Subcutaneous abdominal adipose tissue (tissue), 5 donors: ENCODE measurements at regions not wholly inside any gene's neighbourhood (a gene's known extent, or its start where the extent isn't known, plus 50 kb on each side); places are given as distances from the start of the nearest gene placed in this dataset.

Experiments used
- H3K27ac ChIP-seq: one replicate; pipeline ENCODE4 v1.7.0; 2013; ENCODE audit warnings: low read depth, mild to moderate bottlenecking, inconsistent platforms, low read length, moderate library complexity
- H3K27me3 ChIP-seq, 5 donors: one replicate each; pipeline ENCODE4 v1.7.0; 2013; ENCODE audit warnings: low read length in 5 of 5, inconsistent platforms in 1 of 5; ENCODE audit not compliant: control insufficient read depth in 5 of 5, insufficient read depth in 4 of 5
- H3K36me3 ChIP-seq, 5 donors: one replicate each; pipeline ENCODE4 v1.7.0; 2013; ENCODE audit warnings: low read length in 5 of 5; ENCODE audit not compliant: control insufficient read depth in 5 of 5, insufficient read depth in 5 of 5
- H3K4me1 ChIP-seq, 5 donors: one replicate each; pipeline ENCODE4 v1.7.0; 2013; ENCODE audit warnings: low read length in 5 of 5, mild to moderate bottlenecking in 3 of 5, moderate library complexity in 1 of 5; ENCODE audit not compliant: control insufficient read depth in 5 of 5, insufficient read depth in 5 of 5
- H3K4me3 ChIP-seq, 5 donors: one replicate each; pipeline ENCODE4 v1.7.0; 2013; ENCODE audit warnings: low read length in 5 of 5, low read depth in 1 of 5
- H3K9ac ChIP-seq, 5 donors: one replicate each; pipeline ENCODE4 v1.7.0; 2013; ENCODE audit warnings: low read length in 5 of 5, mild to moderate bottlenecking in 4 of 5, moderate library complexity in 3 of 5
- H3K9me3 ChIP-seq, 5 donors: one replicate each; pipeline ENCODE4 v1.7.0; 2013; ENCODE audit warnings: low read length in 5 of 5; ENCODE audit not compliant: control insufficient read depth in 5 of 5
- donor health status: healthy.
- donor health status: healthy.
- donor health status: healthy.
- donor health status: healthy.
- donor health status: healthy.

- H3K4me3 ChIP-seq = no peak overlapping the region
Observed at GRCh38 chr9:2343756-2344155, 277.8 kb upstream of the VLDLR start.

GRCh38 chr9:2344436-2344835 lies 277.2 kb upstream of the VLDLR start:
- H3K9ac ChIP-seq = no peak overlapping the region
- no peaks in the 10 kb centered on the region for H3K27me3 ChIP-seq
- H3K9me3 ChIP-seq = peaks cover 0 to 11% (median 4%) of the 10 kb centered on the region in 5 donors
- no peak overlapping the region for H3K27ac ChIP-seq
- no peak overlapping the region for H3K4me3 ChIP-seq
- H3K4me1 ChIP-seq = peaks cover 0 to 3% (median 0%) of the 10 kb centered on the region in 5 donors
- no peaks in the 10 kb centered on the region for H3K36me3 ChIP-seq

More at GRCh38 chr9:2343756-2344155, 277.8 kb upstream of the VLDLR start:
- Histone ChIP-seq H3K4me1 (peaks cover 0 to 3% (median 0%) of the 10 kb centered on the region in 5 donors), H3K9me3 (peaks cover 0 to 10% (median 4%) of the 10 kb centered on the region in 5 donors), H3K36me3 (no peaks in the 10 kb centered on the region), H3K27me3 (no peaks in the 10 kb centered on the region), H3K9ac (no peak overlapping the region), H3K27ac (no peak overlapping the region)

GRCh38 chr9:2345013-2345412 lies 276.6 kb upstream of the VLDLR start:
- H3K4me3 ChIP-seq = no peak overlapping the region
- H3K36me3 ChIP-seq = no peaks in the 10 kb centered on the region
- H3K9me3 ChIP-seq = peaks cover 0 to 11% (median 4%) of the 10 kb centered on the region in 5 donors
- peaks cover 0 to 3% (median 0%) of the 10 kb centered on the region in 5 donors for H3K4me1 ChIP-seq
- no peak overlapping the region for H3K27ac ChIP-seq
- H3K27me3 ChIP-seq = no peaks in the 10 kb centered on the region
- no peak overlapping the region for H3K9ac ChIP-seq

DNA sequence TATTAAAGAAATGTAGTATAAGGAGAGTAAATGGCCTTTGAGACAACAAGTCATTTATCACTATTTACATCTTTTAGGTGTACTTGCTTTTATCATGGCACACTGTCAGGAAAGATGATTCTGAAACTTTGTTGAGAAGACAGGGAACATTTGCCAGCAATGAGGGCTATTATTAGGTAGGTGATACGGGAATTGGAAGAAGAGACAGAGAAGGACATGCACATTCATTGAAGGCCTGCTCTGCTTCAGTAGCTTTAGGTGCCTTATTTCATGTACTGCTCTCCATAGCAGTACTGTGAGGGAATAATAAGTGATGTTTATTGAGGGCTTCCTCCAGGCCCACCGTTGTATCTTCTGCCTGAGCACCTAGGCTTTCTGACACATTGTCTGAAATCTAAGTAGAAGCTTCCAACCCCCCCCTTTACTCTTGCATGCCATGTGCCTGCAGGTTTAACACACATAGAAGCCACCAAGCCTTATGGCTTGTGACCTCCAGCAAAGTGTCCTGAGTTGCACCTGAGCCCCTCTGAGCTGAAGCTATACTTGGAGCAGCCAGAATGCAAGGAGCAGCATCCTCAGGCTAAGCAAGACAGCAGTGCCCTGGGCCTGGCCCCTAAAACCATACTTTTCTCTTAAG lies 275.2 kb upstream of the VLDLR start:
- Histone ChIP-seq H3K27me3 (no peaks in the 10 kb centered on the region), H3K9ac (no peak overlapping the region), H3K27ac (no peak overlapping the region), H3K36me3 (no peaks in the 10 kb centered on the region), H3K4me1 (no peaks in the 10 kb centered on the region), H3K4me3 (no peak overlapping the region), H3K9me3 (peaks cover 0 to 11% (median 4%) of the 10 kb centered on the region in 5 donors)

DNA sequence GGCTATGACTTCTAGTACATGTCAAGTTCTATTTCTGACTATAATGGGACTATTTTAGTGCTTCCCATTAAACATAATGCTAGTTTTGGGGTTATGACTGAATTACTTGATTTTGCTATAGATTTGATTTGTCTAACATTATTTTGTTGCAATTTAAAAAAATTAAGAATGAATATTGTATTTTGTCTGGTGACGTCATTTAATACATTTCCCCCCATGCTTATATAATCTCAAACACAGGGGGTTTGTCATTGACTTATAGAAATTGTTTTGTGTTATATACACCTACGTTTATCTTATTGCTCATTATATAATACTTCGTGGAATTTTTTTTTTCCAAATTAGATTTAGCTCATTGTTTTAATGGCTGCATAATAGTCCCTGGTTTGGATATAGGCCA lies 270.3 kb upstream of the VLDLR start:
- Histone ChIP-seq H3K9me3 (peaks cover 0 to 11% (median 4%) of the 10 kb centered on the region in 5 donors), H3K27me3 (no peaks in the 10 kb centered on the region), H3K4me1 (peaks cover 0 to 14% (median 10%) of the 10 kb centered on the region in 5 donors), H3K27ac (no peak overlapping the region), H3K4me3 (no peak overlapping the region), H3K9ac (no peak overlapping the region), H3K36me3 (no peaks in the 10 kb centered on the region)

DNA sequence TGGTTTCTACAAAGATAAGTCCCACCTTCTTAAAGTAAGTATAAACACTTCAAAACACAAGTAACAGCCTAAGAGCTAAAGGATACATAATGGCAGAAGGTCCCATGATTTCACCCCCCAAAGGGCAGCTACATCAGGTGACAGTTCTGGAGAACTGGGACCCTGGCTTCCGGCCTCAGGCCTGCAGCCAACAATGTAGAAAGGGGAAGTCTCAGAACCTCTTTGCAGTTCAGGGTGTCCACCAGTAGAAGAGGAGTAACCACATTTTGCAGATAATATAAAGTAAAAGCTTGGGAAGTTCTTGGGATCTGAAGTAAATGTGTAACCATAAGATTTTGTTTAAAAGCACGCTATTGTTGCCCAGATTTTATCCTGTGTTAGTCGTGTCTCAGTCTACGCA lies 267.4 kb upstream of the VLDLR start:
- Histone ChIP-seq H3K27me3 (no peaks in the 10 kb centered on the region), H3K9ac (no peak overlapping the region), H3K4me3 (no peak overlapping the region), H3K9me3 (no peaks in the 10 kb centered on the region), H3K36me3 (no peaks in the 10 kb centered on the region), H3K27ac (no peak overlapping the region), H3K4me1 (peaks cover 0 to 14% (median 11%) of the 10 kb centered on the region in 5 donors)

DNA sequence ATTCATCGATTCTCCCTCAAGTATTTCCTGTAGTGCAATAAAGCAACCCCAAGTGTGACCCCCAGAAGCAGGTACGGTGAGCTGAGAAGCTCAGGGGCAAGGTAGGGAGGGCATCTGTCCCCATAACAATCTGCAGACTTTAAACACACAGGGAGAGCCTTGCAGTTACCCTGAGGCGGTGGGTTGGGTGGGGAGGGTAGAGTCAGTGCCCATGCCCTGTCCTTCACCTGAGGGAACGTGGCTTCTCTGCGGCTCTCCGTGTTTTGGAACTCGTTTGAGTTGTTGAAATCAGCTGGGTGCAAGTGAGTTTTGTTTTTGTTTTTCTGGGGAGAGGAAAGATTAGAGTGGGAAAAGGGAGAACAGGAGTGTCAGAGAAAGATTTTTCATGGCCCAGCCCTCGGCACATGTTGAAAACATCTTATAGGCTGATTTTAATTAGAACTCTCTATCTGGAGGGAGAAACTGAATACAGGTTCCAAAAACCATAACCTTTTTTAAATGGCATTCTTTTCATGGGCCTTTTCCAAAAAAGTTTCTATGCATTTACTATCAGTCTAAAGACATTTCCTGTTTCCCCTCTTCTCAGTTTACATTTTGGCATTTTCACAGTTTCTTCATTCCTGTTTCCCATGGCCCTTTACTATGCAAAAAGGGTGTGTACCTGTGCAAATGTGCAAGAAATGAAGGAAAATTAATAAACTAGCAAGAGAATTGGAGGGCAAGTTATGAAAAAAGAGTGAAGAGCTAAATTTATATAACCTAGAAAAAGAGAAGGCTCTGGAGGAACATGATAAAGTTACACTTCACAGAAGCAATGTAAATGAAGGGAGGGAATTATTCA lies 266.5 kb upstream of the VLDLR start:
- Histone ChIP-seq H3K36me3 (no peaks in the 10 kb centered on the region), H3K9me3 (no peaks in the 10 kb centered on the region), H3K27me3 (no peaks in the 10 kb centered on the region)

GRCh38 chr9:2355697-2355983 lies 265.9 kb upstream of the VLDLR start:
- no peaks in the 10 kb centered on the region for H3K36me3 ChIP-seq
- no peak overlapping the region for H3K9ac ChIP-seq
- peaks cover 0 to 18% (median 12%) of the 10 kb centered on the region in 5 donors for H3K4me1 ChIP-seq
- no peak overlapping the region for H3K4me3 ChIP-seq
- H3K27me3 ChIP-seq = no peaks in the 10 kb centered on the region
- H3K27ac ChIP-seq = no peak overlapping the region
- H3K9me3 ChIP-seq = no peaks in the 10 kb centered on the region

More for the DNA sequence above, 266.5 kb upstream of the VLDLR start:
- Histone ChIP-seq H3K27ac (no peak overlapping the region), H3K9ac (no peak overlapping the region), H3K4me3 (no peak overlapping the region), H3K4me1 (peaks cover 0 to 18% (median 12%) of the 10 kb centered on the region in 5 donors)

- no peaks in the 10 kb centered on the region for H3K9me3 ChIP-seq
- no peaks in the 10 kb centered on the region for H3K27me3 ChIP-seq
- H3K9ac ChIP-seq = no peak overlapping the region
- H3K36me3 ChIP-seq = no peaks in the 10 kb centered on the region
- no peak overlapping the region for H3K27ac ChIP-seq
- H3K4me1 ChIP-seq = peaks cover 0 to 18% (median 12%) of the 10 kb centered on the region in 5 donors
- no peak overlapping the region for H3K4me3 ChIP-seq
Observed at GRCh38 chr9:2356041-2356790, 265.4 kb upstream of the VLDLR start.
